ENCODE measurements at regions not wholly inside any gene's neighbourhood (a gene's known extent, or its start where the extent isn't known, plus 50 kb on each side); places are given as distances from the start of the nearest gene placed in this dataset.

DNA sequence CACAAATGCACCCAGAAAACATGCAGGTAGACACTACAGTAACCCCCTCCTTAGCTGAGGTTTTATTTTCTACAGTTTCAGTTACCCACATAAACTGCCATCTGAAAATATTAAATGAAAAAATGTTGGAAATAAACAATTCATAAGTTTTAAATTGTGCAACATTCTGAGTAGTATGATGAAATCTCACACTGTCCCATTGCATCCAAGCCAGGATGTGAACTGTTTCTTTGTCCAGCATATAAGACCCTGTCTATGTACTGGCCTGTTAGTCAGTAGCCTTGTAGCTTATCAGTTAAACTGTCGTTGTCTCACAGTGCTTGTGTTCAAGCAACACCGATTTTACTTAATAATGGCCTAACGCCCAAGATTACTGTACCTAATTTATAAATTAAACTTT lies 630.5 kb downstream of the ANXA1 start:
- no peaks in the 10 kb centered on the region for H3K27me3 ChIP-seq (ENCODE audit: control insufficient read depth in 2 of 2, insufficient read depth in 2 of 2, low read length in 2 of 2)
- H3K27ac Mint-ChIP-seq: no peak overlapping the region
- TF ChIP-seq, protein P1, sequence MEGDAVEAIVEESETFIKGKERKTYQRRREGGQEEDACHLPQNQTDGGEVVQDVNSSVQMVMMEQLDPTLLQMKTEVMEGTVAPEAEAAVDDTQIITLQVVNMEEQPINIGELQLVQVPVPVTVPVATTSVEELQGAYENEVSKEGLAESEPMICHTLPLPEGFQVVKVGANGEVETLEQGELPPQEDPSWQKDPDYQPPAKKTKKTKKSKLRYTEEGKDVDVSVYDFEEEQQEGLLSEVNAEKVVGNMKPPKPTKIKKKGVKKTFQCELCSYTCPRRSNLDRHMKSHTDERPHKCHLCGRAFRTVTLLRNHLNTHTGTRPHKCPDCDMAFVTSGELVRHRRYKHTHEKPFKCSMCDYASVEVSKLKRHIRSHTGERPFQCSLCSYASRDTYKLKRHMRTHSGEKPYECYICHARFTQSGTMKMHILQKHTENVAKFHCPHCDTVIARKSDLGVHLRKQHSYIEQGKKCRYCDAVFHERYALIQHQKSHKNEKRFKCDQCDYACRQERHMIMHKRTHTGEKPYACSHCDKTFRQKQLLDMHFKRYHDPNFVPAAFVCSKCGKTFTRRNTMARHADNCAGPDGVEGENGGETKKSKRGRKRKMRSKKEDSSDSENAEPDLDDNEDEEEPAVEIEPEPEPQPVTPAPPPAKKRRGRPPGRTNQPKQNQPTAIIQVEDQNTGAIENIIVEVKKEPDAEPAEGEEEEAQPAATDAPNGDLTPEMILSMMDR (IDR thresholded peaks at IDR 0.05): no peak
- H3K27me3 Mint-ChIP-seq (ENCODE audit: low read depth in 3 of 3): no peaks in the 10 kb centered on the region
- peaks cover 8 to 27% (median 18%) of the 10 kb centered on the region in 7 donors for H3K9me3 Mint-ChIP-seq
- H3K4me1 ChIP-seq (ENCODE audit: control insufficient read depth in 1 of 2, insufficient read depth in 2 of 2, low read length in 2 of 2): no peaks in the 10 kb centered on the region
- no peaks in the 10 kb centered on the region for H3K79me2 ChIP-seq (ENCODE audit: insufficient read depth, low read length)
- H3K4me3 Mint-ChIP-seq: no peak overlapping the region
- DNase-seq: no peak
- intact Hi-C loops (cut with micrococcal nuclease): no loop called here
- H3K27ac ChIP-seq (ENCODE audit: low read depth in 1 of 2, low read length in 2 of 2): no peak overlapping the region
- H3K9me3 ChIP-seq (replicated peaks in 1 of 2; ENCODE audit: control insufficient read depth in 1 of 2, insufficient read depth in 1 of 2, low read length in 2 of 2): peaks cover 16 to 25% of the 10 kb centered on the region in 2 donors
- H2AFZ ChIP-seq (ENCODE audit: insufficient read depth, low read depth, low read length, poor library complexity, severe bottlenecking): no peak overlapping the region
- no peak overlapping the region for H3K4me2 ChIP-seq (replicated peaks; ENCODE audit: extremely low read depth, low read length, poor library complexity, severe bottlenecking)
- H3K9ac ChIP-seq (ENCODE audit: insufficient read depth, low read length, poor library complexity, severe bottlenecking): no peak overlapping the region
- no CpG with 5 or more reads among the region's 3 CpGs for WGBS (ENCODE audit: insufficient coverage)
- no peaks in the 10 kb centered on the region for H3K4me1 Mint-ChIP-seq
- H4K20me1 ChIP-seq (ENCODE audit: insufficient read depth, low read length): no peaks in the 10 kb centered on the region
- H3K36me3 Mint-ChIP-seq: no peaks in the 10 kb centered on the region
- H3K36me3 ChIP-seq (replicated peaks in 1 of 2; ENCODE audit: control insufficient read depth in 1 of 2, insufficient read depth in 2 of 2, low read length in 2 of 2): no peaks in the 10 kb centered on the region
- no peak overlapping the region for H3K4me3 ChIP-seq (replicated peaks in 1 of 3; ENCODE audit: low read depth in 2 of 3, low read length in 3 of 3)

- no peak overlapping the region for H3K4me3 ChIP-seq (replicated peaks in 1 of 3; ENCODE audit: low read depth in 2 of 3, low read length in 3 of 3)
- H3K9me3 ChIP-seq (replicated peaks in 1 of 2; ENCODE audit: control insufficient read depth in 1 of 2, insufficient read depth in 1 of 2, low read length in 2 of 2): peaks cover 0 to 4% of the 10 kb centered on the region in 2 donors
- TF ChIP-seq, protein P1 (IDR thresholded peaks at IDR 0.05): no peak
- no peak overlapping the region for H3K4me2 ChIP-seq (replicated peaks; ENCODE audit: extremely low read depth, low read length, poor library complexity, severe bottlenecking)
- no peaks in the 10 kb centered on the region for H4K20me1 ChIP-seq (ENCODE audit: insufficient read depth, low read length)
- H3K27ac ChIP-seq (ENCODE audit: low read depth in 1 of 2, low read length in 2 of 2): no peak overlapping the region
- no peaks in the 10 kb centered on the region for H3K36me3 Mint-ChIP-seq
- H3K4me1 Mint-ChIP-seq: no peaks in the 10 kb centered on the region
- no peaks in the 10 kb centered on the region for H3K4me1 ChIP-seq (ENCODE audit: control insufficient read depth in 1 of 2, insufficient read depth in 2 of 2, low read length in 2 of 2)
- peaks cover 0 to 2% (median 0%) of the 10 kb centered on the region in 3 donors for H3K27me3 Mint-ChIP-seq (ENCODE audit: low read depth in 3 of 3)
- H2AFZ ChIP-seq (ENCODE audit: insufficient read depth, low read depth, low read length, poor library complexity, severe bottlenecking): no peak overlapping the region
- H3K4me3 Mint-ChIP-seq: peak overlapping the region in 1 of 2 donors; percentile 48
- H3K79me2 ChIP-seq (ENCODE audit: insufficient read depth, low read length): no peaks in the 10 kb centered on the region
- peaks cover 0 to 5% (median 0%) of the 10 kb centered on the region in 7 donors for H3K9me3 Mint-ChIP-seq
- intact Hi-C loops (cut with micrococcal nuclease): no loop called here
- H3K27me3 ChIP-seq (ENCODE audit: control insufficient read depth in 2 of 2, insufficient read depth in 2 of 2, low read length in 2 of 2): no peaks in the 10 kb centered on the region
- H3K9ac ChIP-seq (ENCODE audit: insufficient read depth, low read length, poor library complexity, severe bottlenecking): no peak overlapping the region
- H3K27ac Mint-ChIP-seq: no peak overlapping the region
- DNase-seq: no peak
- no peaks in the 10 kb centered on the region for H3K36me3 ChIP-seq (replicated peaks in 1 of 2; ENCODE audit: control insufficient read depth in 1 of 2, insufficient read depth in 2 of 2, low read length in 2 of 2)
These were observed 647.8 kb downstream of the ANXA1 start for GRCh38 chr9:73799446-73799845.

All from CD14-positive monocyte (primary cell).